Stimulated activated effector memory CD8-positive, alpha-beta T cell treated with anti-CD3 and anti-CD28 coated beads, Interleukin-12 subunit alpha, Interleukin-12 subunit beta, amount 100 ng/mL, for 72 hours (primary cell): ENCODE measurements at regions not wholly inside any gene's neighbourhood (a gene's known extent, or its start where the extent isn't known, plus 50 kb on each side); places are given as distances from the start of the nearest gene placed in this dataset.

Experiments used
- ATAC-seq: fragments of 150-1000 bp; cut with Tn5 transposase; 2 replicates; pipeline ENCODE4 v1.10.0; 2021
- DNase-seq, 2 donors: peaks; one replicate each; pipeline ENCODE4 v3.0.0; 2021 to 2022; ENCODE audit warnings: low spot score in 2 of 2
- H3K27ac Mint-ChIP-seq: one replicate; pipeline ENCODE4 v1.8.0; 2022; ENCODE audit warnings: mild to moderate bottlenecking, mixed read lengths
- H3K36me3 Mint-ChIP-seq: one replicate; pipeline ENCODE4 v1.8.0; 2022; ENCODE audit warnings: mild to moderate bottlenecking, mixed read lengths
- H3K4me1 Mint-ChIP-seq: one replicate; pipeline ENCODE4 v1.8.0; 2022; ENCODE audit warnings: mixed read lengths
- H3K4me3 Mint-ChIP-seq: one replicate; pipeline ENCODE4 v1.8.0; 2022; ENCODE audit warnings: mild to moderate bottlenecking, mixed read lengths
- H3K9me3 Mint-ChIP-seq: one replicate; pipeline ENCODE4 v1.8.0; 2022; ENCODE audit warnings: mixed read lengths

DNA sequence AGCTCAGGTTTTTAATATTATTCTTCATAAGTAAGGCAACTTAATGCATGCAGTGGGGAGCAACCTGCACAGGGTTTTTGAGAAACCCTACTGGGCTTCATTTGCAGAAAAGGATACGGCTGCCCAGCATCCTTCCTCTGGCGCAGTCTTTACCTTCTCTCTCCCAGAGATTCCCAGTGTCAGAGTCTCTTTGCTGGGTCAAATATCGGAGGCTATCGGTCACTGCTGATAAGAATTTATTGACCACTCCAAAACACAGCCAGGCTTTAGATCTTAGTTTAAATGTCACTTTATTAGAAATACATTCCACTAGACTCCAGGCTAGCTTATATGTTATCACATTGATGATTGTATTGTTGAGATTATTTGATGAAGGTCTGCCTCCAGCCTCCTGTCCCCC is 147.2 kb upstream of the CPSF6 start:
- Mint-ChIP-seq H3K9me3 (no peaks in the 10 kb centered on the region), H3K36me3 (no peaks in the 10 kb centered on the region), H3K4me1 (no peaks in the 10 kb centered on the region), H3K4me3 (no peak overlapping the region), H3K27ac (no peak overlapping the region)
- no peak for DNase-seq
- no peak for ATAC-seq

- H3K9me3 Mint-ChIP-seq, result no peaks in the 10 kb centered on the region
- ATAC-seq (no peak), DNase-seq (no peak)
- no peaks in the 10 kb centered on the region for H3K4me1 Mint-ChIP-seq
- no peaks in the 10 kb centered on the region for H3K36me3 Mint-ChIP-seq
- H3K27ac Mint-ChIP-seq, result no peak overlapping the region
- no peak overlapping the region for H3K4me3 Mint-ChIP-seq
Measured at GRCh38 chr12:69094606-69095216, 144.7 kb upstream of the CPSF6 start.

GRCh38 chr12:69095765-69096477 is 143.4 kb upstream of the CPSF6 start:
- DNase-seq (no peak), ATAC-seq (no peak)
- H3K4me3 Mint-ChIP-seq, result no peak overlapping the region
- no peaks in the 10 kb centered on the region for H3K9me3 Mint-ChIP-seq
- no peaks in the 10 kb centered on the region for H3K4me1 Mint-ChIP-seq
- no peaks in the 10 kb centered on the region for H3K36me3 Mint-ChIP-seq
- H3K27ac Mint-ChIP-seq, result no peak overlapping the region

DNA sequence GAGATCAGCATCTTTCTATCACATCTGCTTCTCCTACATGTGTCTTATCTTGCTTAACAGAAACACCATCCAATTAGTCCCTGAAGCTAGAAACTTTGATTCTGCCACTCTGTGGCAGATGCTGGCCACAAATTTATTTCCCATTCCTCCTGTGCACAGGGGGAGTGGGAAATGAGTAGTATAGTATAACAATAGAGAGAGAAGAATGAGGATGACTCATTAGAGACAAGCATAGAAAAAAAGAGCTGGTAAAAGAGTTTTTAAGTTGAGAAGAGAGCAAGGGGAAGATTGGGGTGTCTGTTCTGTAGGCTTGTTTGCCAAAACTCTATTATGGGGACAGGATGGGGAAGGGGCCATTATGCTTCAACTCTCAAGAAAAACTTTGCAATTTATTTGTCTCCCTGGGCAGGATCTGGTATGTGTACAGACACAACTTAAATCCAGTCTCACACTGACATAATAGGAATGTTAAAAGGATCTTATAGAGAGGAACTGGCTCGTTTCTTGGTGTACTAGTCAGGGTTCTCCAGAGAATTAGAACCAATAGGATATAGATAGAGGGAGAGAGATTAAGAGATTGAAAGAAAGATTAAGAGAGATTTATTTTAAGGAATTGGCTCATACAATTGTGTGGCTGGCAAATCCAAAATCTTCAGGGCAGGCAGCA is 142.6 kb upstream of the CPSF6 start:
- H3K4me1 Mint-ChIP-seq, result no peaks in the 10 kb centered on the region
- DNase-seq (no peak), ATAC-seq (no peak)
- H3K36me3 Mint-ChIP-seq, result no peaks in the 10 kb centered on the region
- H3K27ac Mint-ChIP-seq, result no peak overlapping the region
- H3K4me3 Mint-ChIP-seq, result no peak overlapping the region
- no peaks in the 10 kb centered on the region for H3K9me3 Mint-ChIP-seq

- no peaks in the 10 kb centered on the region for H3K36me3 Mint-ChIP-seq
- DNase-seq, result no peak
- no peak for ATAC-seq
- H3K4me3 Mint-ChIP-seq, result no peak overlapping the region
- H3K9me3 Mint-ChIP-seq, result no peaks in the 10 kb centered on the region
- no peak overlapping the region for H3K27ac Mint-ChIP-seq
- no peaks in the 10 kb centered on the region for H3K4me1 Mint-ChIP-seq
Measured at GRCh38 chr12:69097619-69098368, 141.6 kb upstream of the CPSF6 start.

- DNase-seq (no peak), ATAC-seq (no peak)
- Mint-ChIP-seq H3K9me3 (no peaks in the 10 kb centered on the region), H3K36me3 (no peaks in the 10 kb centered on the region), H3K4me3 (no peak overlapping the region), H3K4me1 (no peaks in the 10 kb centered on the region), H3K27ac (no peak overlapping the region)
Measured at GRCh38 chr12:69099201-69099837, 140.1 kb upstream of the CPSF6 start.

DNA sequence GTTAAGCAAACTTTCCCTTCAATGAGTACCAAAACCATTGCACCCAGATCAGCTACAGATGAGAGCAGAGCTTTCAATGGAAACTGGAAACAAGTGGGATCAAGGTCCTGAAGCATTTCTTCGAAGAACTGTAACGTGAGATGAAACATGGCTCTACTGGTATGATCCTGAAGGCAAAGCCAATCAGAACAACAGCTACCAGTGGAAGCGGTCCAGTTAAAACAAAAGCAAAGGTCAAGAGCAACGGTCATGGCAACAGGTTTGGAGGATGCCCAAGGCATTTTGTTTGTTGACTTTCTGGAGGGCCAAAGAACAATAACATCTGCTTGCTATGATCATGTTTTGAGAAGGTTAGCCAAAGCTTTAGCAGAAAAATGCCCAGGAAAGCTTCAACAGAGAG is 137.9 kb upstream of the CPSF6 start:
- DNase-seq (no peak), ATAC-seq (no peak)
- Mint-ChIP-seq H3K4me3 (no peak overlapping the region), H3K4me1 (no peaks in the 10 kb centered on the region), H3K36me3 (no peaks in the 10 kb centered on the region), H3K27ac (no peak overlapping the region), H3K9me3 (no peaks in the 10 kb centered on the region)

GRCh38 chr12:69102856-69103255 is 136.5 kb upstream of the CPSF6 start:
- no peak for ATAC-seq
- no peaks in the 10 kb centered on the region for H3K9me3 Mint-ChIP-seq
- no peaks in the 10 kb centered on the region for H3K36me3 Mint-ChIP-seq
- no peak overlapping the region for H3K27ac Mint-ChIP-seq
- DNase-seq, result no peak
- no peak overlapping the region for H3K4me3 Mint-ChIP-seq
- no peaks in the 10 kb centered on the region for H3K4me1 Mint-ChIP-seq

DNA sequence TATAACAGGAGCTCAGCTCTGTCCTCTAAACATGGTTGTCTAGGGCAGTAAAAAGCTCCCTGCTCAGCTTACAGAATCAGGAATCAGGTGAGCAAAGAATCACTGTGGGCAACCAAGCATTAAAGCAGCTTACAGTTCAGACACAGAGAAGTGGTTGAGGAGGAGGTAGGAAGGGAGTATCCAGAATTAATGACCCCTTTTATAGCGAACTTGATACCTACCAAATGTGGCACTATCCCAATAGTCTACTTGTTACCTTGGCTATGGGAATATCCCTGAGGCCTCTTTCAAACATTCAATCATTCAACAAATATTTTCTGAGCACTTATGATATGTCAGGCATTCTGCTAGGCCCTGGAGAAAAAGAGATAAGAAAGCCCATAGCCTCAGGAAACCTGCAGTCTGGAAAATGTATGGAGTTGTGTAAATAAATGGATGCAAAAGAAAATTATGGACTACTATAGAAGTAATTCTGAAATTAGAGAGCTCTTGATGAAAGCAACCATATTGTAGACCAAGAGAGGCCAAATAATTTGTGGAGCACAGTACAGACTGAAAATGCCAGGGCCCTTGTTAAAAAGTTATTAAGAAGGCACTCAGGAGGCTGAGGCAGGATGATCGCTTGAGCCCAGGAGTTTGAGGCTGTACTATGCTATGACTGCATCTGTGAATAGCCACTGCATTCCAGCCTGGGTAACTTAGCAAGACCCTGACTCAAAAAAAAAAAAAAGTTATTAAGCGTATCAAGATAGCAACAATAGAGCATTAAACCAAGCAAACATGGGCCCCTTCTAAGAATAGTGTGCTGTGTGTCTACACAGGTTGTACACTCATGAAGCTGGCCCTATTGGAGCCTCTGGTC is 134.0 kb upstream of the CPSF6 start:
- ATAC-seq (no peak), DNase-seq (no peak)
- no peaks in the 10 kb centered on the region for H3K9me3 Mint-ChIP-seq
- no peak overlapping the region for H3K27ac Mint-ChIP-seq
- no peaks in the 10 kb centered on the region for H3K4me1 Mint-ChIP-seq
- no peaks in the 10 kb centered on the region for H3K36me3 Mint-ChIP-seq
- H3K4me3 Mint-ChIP-seq, result no peak overlapping the region

- no peaks in the 10 kb centered on the region for H3K9me3 Mint-ChIP-seq
- no peak overlapping the region for H3K27ac Mint-ChIP-seq
- no peak for ATAC-seq
- H3K4me1 Mint-ChIP-seq, result no peaks in the 10 kb centered on the region
- no peaks in the 10 kb centered on the region for H3K36me3 Mint-ChIP-seq
- H3K4me3 Mint-ChIP-seq, result no peak overlapping the region
- no peak for DNase-seq
Measured at GRCh38 chr12:69106482-69107118, 132.8 kb upstream of the CPSF6 start.

- Mint-ChIP-seq H3K4me1 (no peaks in the 10 kb centered on the region), H3K9me3 (no peaks in the 10 kb centered on the region), H3K36me3 (no peaks in the 10 kb centered on the region), H3K27ac (no peak overlapping the region), H3K4me3 (no peak overlapping the region)
- DNase-seq (no peak), ATAC-seq (no peak)
Measured at GRCh38 chr12:69107541-69107940, 131.8 kb upstream of the CPSF6 start.

DNA sequence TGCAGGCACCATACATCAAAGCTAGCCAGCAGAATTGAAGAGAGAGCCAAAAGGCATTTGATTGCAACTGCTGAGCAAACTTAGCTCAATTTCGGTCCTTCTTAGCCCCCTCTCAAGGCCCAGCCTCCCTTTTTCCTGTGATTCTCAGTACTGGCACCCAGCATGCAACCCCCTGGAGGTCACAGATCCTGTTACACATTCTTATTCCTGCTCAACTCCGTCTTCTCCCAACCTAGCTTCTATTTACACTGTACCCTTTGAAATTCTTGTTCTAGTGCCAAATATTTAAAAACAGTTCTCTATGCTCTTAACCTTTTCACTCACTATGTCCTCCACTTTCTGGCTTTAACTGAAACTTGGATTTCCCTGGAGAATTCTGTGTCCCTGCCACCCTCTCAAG is 131.3 kb upstream of the CPSF6 start:
- H3K9me3 Mint-ChIP-seq, result no peaks in the 10 kb centered on the region
- no peak overlapping the region for H3K27ac Mint-ChIP-seq
- no peak for DNase-seq
- H3K36me3 Mint-ChIP-seq, result no peaks in the 10 kb centered on the region
- ATAC-seq, result no peak
- H3K4me1 Mint-ChIP-seq, result no peaks in the 10 kb centered on the region
- H3K4me3 Mint-ChIP-seq, result no peak overlapping the region

GRCh38 chr12:69112616-69113015 is 126.8 kb upstream of the CPSF6 start:
- Mint-ChIP-seq H3K4me3 (no peak overlapping the region), H3K27ac (no peak overlapping the region), H3K9me3 (no peaks in the 10 kb centered on the region), H3K4me1 (no peaks in the 10 kb centered on the region), H3K36me3 (no peaks in the 10 kb centered on the region)
- ATAC-seq, result no peak
- no peak for DNase-seq

DNA sequence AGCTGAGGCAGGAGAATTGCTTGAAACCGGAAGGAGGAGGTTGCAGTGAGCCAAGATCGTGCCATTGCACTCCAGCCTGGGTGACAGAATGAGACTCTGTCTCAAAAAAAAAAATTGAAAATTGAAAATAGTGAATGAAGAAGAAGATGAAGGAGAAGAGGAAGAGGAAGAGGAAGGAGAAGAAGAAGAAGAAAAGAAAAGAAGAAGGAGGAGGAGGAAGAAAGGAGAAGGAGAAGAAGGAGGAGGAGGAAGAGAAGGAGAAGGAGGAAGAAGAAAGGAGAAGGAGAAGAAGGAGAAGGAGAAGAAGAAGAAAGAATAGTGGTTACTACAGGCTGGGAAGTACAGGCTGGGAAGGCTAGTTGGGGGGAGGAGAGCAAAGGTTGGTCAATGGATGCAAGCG is 124.3 kb upstream of the CPSF6 start:
- DNase-seq (no peak), ATAC-seq (no peak)
- Mint-ChIP-seq H3K36me3 (no peaks in the 10 kb centered on the region), H3K9me3 (no peaks in the 10 kb centered on the region), H3K4me1 (no peaks in the 10 kb centered on the region), H3K27ac (no peak overlapping the region), H3K4me3 (no peak overlapping the region)
